ENCODE measurements at regions not wholly inside any gene's neighbourhood (a gene's known extent, or its start where the extent isn't known, plus 50 kb on each side); places are given as distances from the start of the nearest gene placed in this dataset.
"Not testable (repeated sequence)": the region's sequence is repeated elsewhere in the genome, so short reads cannot be mapped to it uniquely, and the experiment has no call there.

DNA sequence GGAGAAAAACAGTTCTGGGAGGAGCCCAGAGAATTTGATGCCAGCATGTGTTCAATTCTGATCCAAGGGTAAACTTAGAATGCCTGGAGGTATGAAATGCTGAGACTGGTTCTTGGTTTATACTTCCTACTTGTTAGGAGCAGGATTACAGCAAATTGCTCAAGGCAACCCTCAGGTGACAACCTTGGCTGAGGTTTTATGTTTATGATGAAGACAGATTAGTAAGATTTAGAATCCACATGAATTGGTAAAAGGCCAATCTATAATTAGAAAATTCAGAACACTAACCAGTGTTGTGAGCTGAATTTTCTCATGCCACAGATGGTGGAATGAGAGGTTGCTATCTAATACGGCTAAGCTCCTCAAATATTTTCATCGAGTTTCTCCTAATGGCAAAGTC, 235.3 kb upstream of the NRIP1 start:
- FAIRE-seq: no peak
- DNase-seq (ENCODE audit: insufficient read length, low spot score): no peak

DNA sequence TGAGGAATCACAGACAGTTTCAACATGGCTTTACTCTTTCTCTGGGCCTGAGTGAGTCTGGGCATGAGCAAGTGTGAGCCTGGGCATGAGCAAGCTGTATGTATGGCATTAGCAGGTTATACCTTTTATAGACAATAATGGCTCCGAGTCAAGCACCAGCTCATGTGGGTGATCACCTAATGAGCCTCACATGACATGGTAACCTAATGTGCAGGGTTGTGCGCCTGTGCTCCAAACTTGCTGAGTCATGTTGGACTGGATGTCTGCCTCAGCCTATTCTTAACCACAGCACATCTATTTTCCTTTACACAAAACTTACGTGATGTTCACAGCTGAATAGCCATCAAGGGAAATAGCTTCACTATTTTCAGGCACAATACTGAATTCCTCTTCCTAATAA, 236.2 kb upstream of the NRIP1 start:
- FAIRE-seq (no peak), DNase-seq (ENCODE audit: insufficient read length, low spot score) (no peak)

DNA sequence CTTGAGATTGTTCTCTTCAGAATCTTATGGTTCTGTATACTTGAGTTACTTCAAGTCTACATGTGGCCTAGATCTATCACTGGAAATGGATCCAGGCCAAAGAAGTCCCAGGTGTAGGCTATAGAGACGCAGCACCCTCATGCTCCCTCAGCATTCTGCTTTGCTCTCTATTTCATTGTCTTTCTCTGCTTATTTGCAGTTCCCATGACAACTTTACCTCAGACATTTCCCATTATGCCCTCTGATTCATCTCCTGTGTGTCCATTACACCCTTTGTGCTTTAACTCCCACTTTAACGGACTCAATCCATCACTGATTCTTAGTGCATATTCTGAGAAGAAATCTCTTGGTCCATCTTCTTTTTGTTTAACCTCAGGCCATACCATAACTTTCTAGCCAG, 236.9 kb upstream of the NRIP1 start:
- FAIRE-seq: no peak
- DNase-seq (ENCODE audit: insufficient read length, low spot score): no peak

DNA sequence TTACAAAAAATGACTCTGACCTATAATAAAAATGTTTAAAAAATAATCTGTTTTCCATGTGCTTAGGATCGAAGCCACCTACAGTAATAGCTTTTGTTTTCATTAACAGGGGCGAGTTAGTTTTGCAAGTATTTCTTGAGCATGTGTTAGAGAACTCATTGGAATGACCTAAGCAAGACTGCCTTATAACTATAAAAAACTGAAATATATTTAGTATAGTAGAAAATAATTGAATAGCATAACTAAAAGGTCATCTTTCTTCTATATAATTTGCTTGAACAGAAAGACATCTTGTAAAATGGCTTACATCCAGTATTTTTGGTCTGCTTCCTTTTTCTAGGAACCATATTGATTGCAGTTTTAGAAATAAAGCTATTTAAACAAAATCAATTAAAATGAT, 241.5 kb upstream of the NRIP1 start:
- DNase-seq (ENCODE audit: insufficient read length, low spot score) (no peak), FAIRE-seq (no peak)

DNA sequence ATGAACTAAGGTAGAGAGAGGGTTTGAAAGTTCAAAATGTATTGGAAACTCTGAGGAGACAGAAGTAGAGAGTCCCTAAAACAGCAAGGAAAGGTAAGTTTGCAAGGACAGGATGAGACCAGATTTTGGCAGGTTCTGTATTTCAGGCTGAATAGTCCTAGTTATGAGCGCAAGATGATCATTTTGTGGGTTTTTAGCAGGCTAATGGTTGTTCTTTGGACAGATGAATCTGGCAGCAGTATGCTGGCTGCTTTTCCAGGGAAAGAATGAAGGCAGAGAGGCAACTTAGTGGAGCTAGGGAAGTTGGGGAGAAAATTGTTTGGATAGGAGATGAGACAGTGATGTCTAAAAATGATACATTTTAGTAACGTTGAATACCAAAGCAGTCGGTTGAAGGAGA, 243.5 kb upstream of the NRIP1 start:
- FAIRE-seq (no peak), DNase-seq (ENCODE audit: insufficient read length, low spot score) (no peak)

DNA sequence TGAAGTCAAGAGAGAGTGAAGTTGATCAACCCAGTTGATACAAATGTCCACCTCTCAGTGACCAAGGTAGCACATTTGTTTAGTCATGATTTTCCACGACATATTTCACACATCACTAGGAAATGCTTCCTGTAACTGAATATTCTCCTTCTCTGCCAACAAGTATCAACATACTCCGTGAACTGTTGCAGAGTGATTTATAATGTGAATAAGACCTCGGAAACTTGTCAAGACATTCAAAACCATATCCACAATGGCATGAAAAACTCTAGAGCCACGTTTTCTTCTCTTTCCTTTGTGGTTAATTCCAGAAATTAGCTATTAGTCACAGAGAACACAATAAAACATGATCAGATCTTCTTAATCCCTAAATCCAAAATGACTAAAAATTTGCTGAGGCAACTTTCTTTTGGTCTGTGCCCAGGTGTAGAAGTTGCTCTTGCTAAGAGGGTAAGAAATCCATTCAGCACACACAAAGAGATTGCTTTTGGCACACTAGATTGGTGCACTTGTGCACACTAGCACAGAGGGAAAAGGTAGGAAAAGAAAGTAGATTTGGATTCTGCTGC, 244.3 kb upstream of the NRIP1 start:
- no peak for FAIRE-seq
- DNase-seq (ENCODE audit: insufficient read length, low spot score): no peak

DNA sequence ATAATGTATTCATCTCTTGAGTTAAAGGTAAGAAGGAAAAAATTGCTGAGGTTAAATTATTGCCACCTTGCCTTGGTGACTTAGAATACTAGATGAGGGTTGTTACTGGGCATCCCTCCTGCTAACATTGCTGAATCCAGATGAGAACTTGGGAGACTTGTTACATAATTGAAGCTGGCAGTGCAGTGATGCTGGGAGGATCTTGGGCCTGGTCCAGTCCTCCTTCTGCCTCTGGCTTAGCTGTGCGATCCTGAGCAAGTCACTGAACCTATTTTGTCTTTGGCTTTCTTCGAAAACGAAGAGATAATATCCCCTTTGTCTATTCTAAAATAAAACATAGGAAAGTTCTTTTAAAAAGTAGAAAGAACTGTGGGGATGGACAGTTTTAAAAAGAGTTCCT, 244.9 kb upstream of the NRIP1 start:
- FAIRE-seq (no peak), DNase-seq (ENCODE audit: insufficient read length, low spot score) (no peak)

DNA sequence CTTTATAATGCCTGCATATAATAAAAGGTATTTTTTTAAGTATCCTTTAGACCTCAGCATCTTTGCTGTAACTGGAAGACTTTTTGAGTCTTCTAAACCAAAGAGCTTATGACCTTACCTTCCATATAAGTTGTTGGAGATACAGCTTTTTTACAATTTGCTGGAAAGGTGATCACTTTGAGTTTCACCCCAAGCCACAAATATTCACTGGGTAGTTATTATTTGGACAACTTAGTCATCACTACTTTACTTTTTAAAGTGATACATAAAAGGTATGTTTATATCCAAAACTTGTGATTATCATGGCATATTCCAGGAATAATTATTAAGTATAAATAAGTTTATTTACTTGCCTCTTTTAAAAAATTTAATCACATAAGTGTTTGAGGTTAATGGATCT, 246.7 kb upstream of the NRIP1 start:
- DNase-seq (ENCODE audit: insufficient read length, low spot score) (no peak), FAIRE-seq (no peak)

DNA sequence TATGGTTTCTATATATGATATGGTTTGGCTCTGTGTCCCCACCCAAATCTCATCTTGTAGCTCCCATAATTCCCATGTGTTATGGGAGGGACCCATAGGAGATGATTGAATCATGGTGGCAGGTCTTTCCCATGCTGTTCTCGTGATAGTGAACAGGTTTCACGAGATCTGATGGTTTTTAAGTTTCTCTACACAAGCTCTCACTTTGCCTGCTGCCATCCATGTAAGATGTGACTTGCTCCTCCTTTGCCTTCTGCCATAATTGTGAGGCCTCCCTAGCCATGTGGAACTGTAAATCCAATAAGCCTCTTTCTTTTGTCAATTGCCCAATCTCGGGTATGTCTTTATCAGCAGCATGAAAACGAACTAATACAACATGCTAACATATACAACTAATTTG, 252.2 kb upstream of the NRIP1 start:
- FAIRE-seq: not testable (repeated sequence)

DNA sequence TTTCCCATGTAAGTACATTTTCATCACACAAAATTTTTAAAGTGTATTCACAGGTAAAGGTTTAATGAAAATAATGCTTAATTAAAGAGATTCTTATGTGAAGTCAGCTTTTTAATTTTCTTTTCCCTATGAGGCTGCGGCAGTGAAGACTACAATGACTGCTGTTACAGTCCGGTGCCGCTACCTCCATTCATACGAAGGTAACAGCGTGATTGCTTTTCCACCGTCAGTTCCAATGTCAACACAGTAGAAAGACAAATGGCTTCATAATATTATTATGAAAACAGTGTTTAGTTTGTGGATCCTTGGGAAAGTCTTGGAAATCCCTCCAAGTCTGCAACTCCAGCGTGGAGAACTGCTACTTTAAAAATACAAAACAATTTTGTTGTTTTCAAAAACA, 254.9 kb upstream of the NRIP1 start:
- no peak for DNase-seq (ENCODE audit: insufficient read length, low spot score)
- no peak for FAIRE-seq

More for the DNA sequence above, 252.2 kb upstream of the NRIP1 start:
- DNase-seq (ENCODE audit: insufficient read length, low spot score): not testable (repeated sequence)

DNA sequence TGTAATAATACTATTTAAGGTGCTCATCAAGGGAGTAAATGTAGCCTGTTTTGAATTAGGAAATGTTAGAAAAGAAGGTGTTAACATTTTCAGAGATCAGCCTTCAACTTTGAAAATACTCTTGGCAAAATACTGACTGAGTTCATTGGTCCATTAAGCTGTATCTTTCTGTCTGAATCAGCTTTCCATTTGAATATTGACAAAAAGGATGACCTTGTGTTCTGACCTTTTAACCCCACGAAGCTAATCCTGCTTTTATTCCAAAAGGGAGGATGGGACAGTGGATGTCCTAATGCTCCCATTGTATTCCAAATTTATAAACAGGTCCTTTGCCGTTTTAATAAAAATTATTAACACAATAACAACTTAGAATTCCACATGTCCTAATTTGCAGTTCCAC, 259.7 kb upstream of the NRIP1 start:
- DNase-seq (ENCODE audit: insufficient read length, low spot score) (no peak), FAIRE-seq (no peak)

DNA sequence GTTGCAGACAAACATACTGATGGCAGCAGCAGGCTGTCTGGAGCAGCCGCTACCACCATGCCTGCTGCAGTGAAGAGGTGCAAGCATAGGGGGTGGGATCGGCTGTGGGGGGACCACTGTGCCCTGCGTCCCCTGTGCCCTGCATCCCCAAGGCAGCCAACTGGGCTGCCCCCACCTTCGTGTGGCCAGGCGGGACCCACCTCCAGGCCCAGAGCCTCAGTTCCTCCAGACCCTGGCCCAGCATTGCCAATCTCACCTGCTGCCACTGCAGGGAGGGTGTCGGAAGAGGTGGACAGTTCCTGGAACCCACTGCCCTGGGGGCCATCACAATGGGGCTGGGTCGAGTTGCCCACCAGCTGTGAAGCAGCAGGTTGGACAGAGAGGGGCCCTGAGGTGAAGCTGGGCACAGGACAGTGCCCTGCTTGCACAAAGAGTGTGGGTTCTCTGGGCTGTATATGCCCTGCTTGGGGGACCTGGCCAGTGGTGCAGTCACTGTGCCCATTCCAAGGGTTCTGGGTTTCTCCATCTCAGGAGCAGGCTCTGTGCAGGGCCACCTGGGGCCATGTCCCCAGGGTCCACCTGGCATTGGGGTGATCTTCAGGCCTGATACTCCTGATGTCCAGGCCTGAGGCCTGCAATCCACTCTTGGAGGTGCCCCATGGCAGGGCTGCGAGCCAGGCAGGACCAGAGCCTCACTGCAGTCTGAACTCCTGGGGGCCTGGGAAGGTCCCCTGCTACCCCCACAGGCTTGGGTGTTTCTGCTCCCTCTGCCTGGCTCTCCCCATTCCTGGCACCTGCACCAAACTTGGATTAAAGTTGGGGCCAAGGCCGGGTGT, 261.4 kb upstream of the NRIP1 start:
- DNase-seq (ENCODE audit: insufficient read length, low spot score): no peak
- FAIRE-seq: no peak

DNA sequence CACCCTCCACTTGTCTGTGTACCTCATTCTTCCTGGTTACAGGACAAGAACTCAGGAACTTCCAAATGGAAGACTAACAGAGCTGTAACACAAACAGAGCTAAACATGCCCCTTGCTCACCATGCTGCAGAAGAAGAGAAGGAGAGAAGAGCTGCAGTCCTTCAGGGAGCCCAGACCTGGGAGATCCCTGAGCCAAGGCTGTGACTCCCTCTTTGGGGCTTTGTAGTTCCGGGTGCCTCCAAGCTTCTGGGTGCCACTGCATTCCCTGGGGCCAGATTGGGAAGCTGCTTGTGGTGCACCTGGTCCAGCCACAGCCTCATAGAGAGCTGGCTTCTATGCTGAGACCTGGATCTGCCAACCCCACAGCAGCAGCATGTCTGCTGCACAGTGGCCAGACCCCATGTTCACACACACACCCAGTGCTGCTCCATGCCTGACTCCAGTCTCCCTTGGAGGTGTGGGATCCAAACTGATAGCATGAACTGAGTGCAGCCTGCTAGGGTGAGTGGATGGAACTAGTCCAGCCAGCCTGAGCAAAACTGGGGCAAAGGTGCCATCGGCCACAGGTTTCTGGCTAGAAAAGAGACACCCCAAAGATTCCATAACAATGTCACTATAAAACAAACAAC, 263.0 kb upstream of the NRIP1 start:
- no peak for FAIRE-seq

DNA sequence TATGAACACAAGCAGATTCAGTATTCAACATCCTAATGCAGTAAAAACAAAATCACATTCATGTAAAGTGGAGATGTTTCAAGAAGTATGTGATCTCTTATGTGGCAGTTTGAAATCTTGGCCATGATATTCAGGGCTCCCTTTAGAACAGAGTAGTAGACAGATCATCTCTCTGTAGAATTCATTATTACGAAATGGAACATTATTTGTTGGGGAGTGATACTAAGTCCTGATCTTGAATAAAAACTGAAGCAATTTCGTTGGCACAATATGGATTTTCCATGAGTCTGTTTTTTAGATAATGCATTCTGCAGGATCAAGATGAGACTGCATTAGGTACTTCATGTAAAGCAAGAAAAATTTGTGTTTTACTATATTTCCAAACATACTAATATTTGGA, 264.4 kb upstream of the NRIP1 start:
- DNase-seq (ENCODE audit: insufficient read length, low spot score): no peak
- FAIRE-seq: no peak

More for the DNA sequence above, 263.0 kb upstream of the NRIP1 start:
- no peak for DNase-seq (ENCODE audit: insufficient read length, low spot score)

DNA sequence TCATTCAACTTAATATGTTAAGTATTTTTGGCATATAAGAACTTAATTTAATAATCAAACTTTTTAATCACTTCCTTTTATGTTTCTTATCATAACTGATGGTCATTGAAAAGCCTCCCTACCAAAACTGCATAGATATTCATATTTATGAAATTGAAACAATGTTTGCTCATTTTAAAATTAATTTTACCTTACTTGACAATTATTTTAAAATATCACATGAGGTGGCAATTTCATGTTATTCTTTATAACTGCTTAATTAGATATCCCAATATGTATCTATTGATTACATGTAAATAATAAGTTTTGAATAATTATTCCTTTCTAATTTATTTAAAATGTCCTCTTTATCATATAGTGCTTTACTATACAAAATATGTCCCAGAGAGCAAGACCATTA, 266.1 kb upstream of the NRIP1 start:
- DNase-seq (ENCODE audit: insufficient read length, low spot score) (no peak), FAIRE-seq (no peak)

DNA sequence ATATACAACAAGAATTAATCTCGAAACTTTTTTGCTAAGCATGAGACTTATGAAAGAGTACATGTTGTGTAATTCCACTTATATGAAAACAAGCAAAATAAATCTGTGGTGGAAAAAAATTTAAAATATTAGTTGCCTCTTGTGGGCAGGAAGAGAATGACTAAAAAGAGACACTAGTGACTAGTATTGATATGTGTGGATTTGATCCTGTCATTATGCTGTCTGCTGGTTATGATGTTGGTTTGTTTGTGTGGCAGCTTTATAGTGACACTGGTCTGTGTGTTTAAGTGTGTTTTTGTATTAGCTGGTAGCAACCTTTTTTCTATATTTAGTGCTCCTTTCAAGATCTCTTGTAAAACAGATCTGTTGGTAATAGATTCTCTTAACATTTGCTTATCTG, 267.8 kb upstream of the NRIP1 start:
- FAIRE-seq: no peak

DNA sequence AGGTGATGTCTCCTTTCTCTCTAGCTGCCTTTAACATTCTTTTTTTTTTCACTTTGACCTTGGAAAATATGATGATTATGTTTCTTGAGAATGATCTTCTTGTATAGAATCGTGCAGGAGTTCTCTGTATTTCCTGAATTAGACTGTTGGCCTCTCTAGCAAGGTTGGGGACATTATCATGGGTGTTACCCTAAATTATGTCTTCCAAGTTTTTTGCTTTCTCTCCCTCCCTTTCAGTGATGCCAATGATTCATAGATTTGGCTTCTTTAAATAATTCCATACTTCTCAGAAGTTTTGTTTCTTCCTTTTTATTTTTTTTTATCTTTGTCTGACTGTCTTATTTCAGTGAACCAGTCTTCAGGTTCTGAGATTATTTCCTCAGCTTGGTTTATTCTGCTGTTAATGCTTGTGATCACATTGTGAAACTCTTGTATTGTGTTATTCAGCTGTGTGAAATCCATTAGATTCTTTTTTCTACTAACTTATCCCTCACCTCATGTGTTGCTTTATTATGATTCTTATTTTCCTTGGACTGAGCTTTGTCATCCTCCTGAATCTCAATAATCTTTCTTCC, 268.4 kb upstream of the NRIP1 start:
- FAIRE-seq (no peak), DNase-seq (ENCODE audit: insufficient read length, low spot score) (no peak)

More for the DNA sequence above, 267.8 kb upstream of the NRIP1 start:
- DNase-seq (ENCODE audit: insufficient read length, low spot score): no peak

DNA sequence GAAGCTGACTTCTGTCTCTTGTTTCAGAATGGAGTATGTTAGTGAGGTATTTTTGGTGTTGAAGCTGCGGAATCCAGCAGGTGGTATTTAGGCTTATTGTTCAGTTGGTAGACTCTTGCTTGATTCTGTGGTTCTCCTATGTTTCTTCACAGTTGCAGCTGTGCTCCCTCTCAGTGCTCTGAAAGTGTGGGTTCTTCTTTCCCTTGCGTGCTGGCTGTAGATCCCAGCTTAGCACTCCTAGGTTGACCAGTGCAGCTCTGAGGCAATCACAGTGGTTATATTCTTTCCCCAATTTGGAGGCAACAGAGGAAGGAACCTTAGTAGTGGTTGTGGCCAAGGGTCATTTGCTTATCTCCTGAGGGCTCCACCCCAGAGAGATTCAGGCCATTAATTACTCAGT, 269.2 kb upstream of the NRIP1 start:
- FAIRE-seq (no peak), DNase-seq (ENCODE audit: insufficient read length, low spot score) (no peak)

DNA sequence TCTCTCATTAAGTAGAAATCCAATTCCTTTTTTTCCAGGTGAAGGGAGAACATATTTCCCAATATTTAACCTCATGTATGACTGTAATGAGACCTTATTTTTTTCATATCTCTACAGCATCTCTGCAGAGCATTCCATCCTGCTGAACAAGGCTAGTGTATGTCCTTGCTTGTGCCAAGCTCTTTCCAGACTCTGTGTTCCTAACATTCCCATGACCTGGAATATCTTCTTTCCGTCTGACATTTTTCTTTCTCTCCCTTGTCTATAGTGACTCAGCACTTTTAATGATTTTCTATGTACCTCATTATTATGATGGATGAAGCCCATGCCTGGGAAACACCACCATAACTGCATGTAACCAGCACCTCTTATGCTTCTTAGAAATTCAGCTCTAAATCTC, 278.3 kb upstream of the NRIP1 start:
- no peak for DNase-seq (ENCODE audit: insufficient read length, low spot score)
- FAIRE-seq: no peak

DNA sequence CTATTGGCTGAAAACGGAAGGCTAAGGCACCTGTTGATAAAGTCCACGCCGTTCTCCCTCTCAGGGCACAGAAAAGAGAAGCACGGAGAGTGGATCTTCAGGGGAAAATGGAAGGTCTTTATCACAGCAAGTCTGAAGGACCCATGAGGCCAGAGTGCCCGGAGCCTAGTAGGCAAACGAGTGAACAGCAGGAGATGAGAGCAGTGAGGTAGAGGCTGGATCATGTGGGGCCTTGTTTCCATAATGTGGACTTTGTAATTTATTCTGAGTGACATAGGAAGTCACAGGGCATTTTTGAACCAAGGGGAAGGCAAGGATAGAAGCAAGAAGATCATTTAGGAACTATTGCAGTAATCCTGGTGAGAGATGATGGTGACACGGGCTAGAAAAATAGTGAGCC, 287.2 kb upstream of the NRIP1 start:
- DNase-seq (ENCODE audit: insufficient read length, low spot score): no peak
- FAIRE-seq: no peak

DNA sequence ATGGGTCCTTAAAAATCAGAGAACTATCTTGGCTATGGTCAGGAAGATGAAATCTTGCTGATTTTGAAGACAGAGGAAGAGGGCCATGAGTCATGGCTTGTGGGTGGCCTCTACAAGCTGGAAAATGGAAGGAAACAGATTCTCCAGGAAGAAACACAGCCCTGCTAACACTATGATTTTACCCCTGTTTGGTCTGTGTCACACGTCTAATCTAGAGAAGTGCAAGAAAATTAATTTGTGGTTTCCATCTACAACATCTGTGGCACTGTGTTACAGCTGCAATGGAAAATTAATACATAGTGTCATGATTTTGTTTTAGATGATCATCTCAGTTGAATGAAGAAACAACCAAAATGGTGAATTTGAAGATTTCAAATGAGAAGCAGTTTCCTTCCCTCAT, 288.7 kb upstream of the NRIP1 start:
- DNase-seq (ENCODE audit: insufficient read length, low spot score) (no peak), FAIRE-seq (no peak)

DNA sequence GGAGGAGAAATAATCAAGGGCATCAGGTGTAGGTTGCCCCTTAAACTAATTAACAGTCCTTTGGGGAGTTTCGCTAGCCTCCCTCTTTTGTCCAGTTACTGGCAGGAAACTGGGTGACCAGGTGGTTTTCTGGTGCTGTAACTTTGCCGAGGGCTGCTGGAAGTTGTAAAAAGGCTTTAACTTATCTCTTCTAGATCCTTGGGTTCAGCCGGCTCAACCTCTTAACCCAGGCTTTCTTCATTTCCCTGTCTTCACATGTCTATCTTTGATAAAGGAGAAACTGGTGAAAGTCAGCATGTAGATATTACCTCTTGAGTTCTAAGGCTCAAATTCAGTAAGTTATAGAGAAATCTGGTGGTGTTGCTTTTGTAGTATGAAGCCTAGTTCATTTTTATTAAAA, 289.7 kb upstream of the NRIP1 start:
- FAIRE-seq (no peak), DNase-seq (ENCODE audit: insufficient read length, low spot score) (no peak)

Data from GM19239 (cell line).